ENCODE measurements at regions not wholly inside any gene's neighbourhood (a gene's known extent, or its start where the extent isn't known, plus 50 kb on each side); places are given as distances from the start of the nearest gene placed in this dataset.

GRCh38 chr5:138656916-138657315 is 81.7 kb upstream of the HSPA9 start:
- DNase-seq (ENCODE audit: low spot score), result no peak
- in situ Hi-C loops (cut with MboI; ENCODE audit: low pct_unique_long_range_greater_than_20kb, low sequenced_read_pairs, unreplicated experiment), result no loop called here
- TF ChIP-seq CTCF (IDR thresholded peaks at IDR 0.05; ENCODE audit: extremely low read depth, insufficient read depth, missing control alignments), result no peak

- in situ Hi-C loops (cut with MboI; ENCODE audit: low pct_unique_long_range_greater_than_20kb, low sequenced_read_pairs, unreplicated experiment), result no loop called here
- no peak for TF ChIP-seq CTCF (IDR thresholded peaks at IDR 0.05; ENCODE audit: extremely low read depth, insufficient read depth, missing control alignments)
- no peak for DNase-seq (ENCODE audit: low spot score)
These were observed 80.5 kb upstream of the HSPA9 start for GRCh38 chr5:138655530-138656190.

GRCh38 chr5:138654281-138654867 is 79.2 kb upstream of the HSPA9 start:
- in situ Hi-C loops (cut with MboI; ENCODE audit: low pct_unique_long_range_greater_than_20kb, low sequenced_read_pairs, unreplicated experiment), result no loop called here
- no peak for TF ChIP-seq CTCF (IDR thresholded peaks at IDR 0.05; ENCODE audit: extremely low read depth, insufficient read depth, missing control alignments)
- peak; percentile 59 for DNase-seq (ENCODE audit: low spot score)

- no peak for DNase-seq (ENCODE audit: low spot score)
- in situ Hi-C loops (cut with MboI; ENCODE audit: low pct_unique_long_range_greater_than_20kb, low sequenced_read_pairs, unreplicated experiment), result no loop called here
- peak; percentile 26 for TF ChIP-seq CTCF (IDR thresholded peaks at IDR 0.05; ENCODE audit: extremely low read depth, insufficient read depth, missing control alignments)
These were observed 78.3 kb upstream of the HSPA9 start for GRCh38 chr5:138653502-138653901.

GRCh38 chr5:138651767-138652117 is 76.5 kb upstream of the HSPA9 start:
- TF ChIP-seq CTCF (IDR thresholded peaks at IDR 0.05; ENCODE audit: extremely low read depth, insufficient read depth, missing control alignments), result no peak
- in situ Hi-C loops (cut with MboI; ENCODE audit: low pct_unique_long_range_greater_than_20kb, low sequenced_read_pairs, unreplicated experiment), result no loop called here
- no peak for DNase-seq (ENCODE audit: low spot score)

- TF ChIP-seq CTCF (IDR thresholded peaks at IDR 0.05; ENCODE audit: extremely low read depth, insufficient read depth, missing control alignments), result no peak
- in situ Hi-C loops (cut with MboI; ENCODE audit: low pct_unique_long_range_greater_than_20kb, low sequenced_read_pairs, unreplicated experiment), result no loop called here
- DNase-seq (ENCODE audit: low spot score), result no peak
These were observed 76.0 kb upstream of the HSPA9 start for GRCh38 chr5:138651058-138651766.

All from GM13977 (cell line).